Left ventricle myocardium inferior (tissue), 1 donor: ENCODE measurements at regions not wholly inside any gene's neighbourhood (a gene's known extent, or its start where the extent isn't known, plus 50 kb on each side); places are given as distances from the start of the nearest gene placed in this dataset.

Source experiments
- DNase-seq: peaks from one replicate; pipeline ENCODE4 v3.0.0-alpha.2; 2020
- H3K27ac ChIP-seq: fragments of 200-600 bp; replicated peaks from 2 replicates; pipeline ENCODE4 v1.8.0; 2021
- H3K27me3 ChIP-seq: fragments of 200-600 bp; 2 replicates; pipeline ENCODE4 v1.8.0; 2021; ENCODE audit warnings: low read depth
- H3K36me3 ChIP-seq: fragments of 200-600 bp; 2 replicates; pipeline ENCODE4 v1.8.0; 2021
- H3K4me1 ChIP-seq: fragments of 200-600 bp; 2 replicates; pipeline ENCODE4 v1.8.0; 2021
- H3K4me3 ChIP-seq: fragments of 200-600 bp; 2 replicates; pipeline ENCODE4 v1.8.0; 2021; ENCODE audit warnings: mild to moderate bottlenecking, moderate library complexity
- H3K9me3 ChIP-seq: fragments of 200-600 bp; replicated peaks from 2 replicates; pipeline ENCODE4 v1.8.0; 2021
- intact Hi-C: fragments of 100-400 bp; cut with micrococcal nuclease; formaldehyde crosslinking; loops from one replicate; pipeline ENCODE4 v1.11.0; 2022
- TF ChIP-seq, protein P1 (sequence below): fragments of 200-600 bp; IDR thresholded peaks from 2 replicates; pipeline ENCODE4 v1.8.0; 2021; ENCODE audit warnings: antibody characterized with exemption, mild to moderate bottlenecking, borderline replicate concordance
- donor health status: DM: no; HTN: yes; CAD: no; lungs with severe emphysema.

DNA sequence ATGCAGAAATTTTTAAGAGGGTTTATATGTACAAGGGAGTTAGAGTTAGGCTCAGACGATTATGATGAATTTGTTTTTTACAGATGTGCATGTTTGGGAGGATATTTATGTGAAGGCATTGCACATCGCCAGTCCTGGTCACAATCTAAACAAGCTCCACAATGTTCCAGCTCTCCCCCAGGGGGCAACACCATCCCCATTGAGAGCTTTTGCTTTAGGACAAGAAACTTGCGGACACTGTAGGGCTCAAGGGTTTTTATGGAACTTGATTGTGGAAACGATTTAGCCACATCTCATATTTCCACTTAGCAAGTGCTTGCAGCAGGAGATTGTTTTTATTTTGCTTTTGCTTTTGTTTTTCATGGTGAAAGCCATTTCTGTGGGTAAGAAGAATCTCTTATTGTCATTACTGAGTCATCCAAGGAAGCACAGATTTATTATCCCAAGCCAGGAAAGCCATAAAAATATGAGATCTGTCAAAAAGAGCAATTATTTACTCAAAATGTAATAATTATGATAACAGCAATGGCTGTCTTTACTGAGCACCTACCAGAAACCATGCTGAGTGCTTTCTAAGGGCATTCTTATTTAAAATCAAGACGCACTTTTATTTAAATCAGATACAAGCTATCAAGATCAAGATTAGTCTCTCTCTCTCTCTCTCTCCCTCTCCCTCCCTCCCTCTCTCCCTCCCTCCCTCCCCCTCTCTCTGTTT lies 276.7 kb upstream of the SRRM4 start:
- H3K36me3 ChIP-seq: no peaks in the 10 kb centered on the region
- peaks cover 13% of the 10 kb centered on the region for H3K9me3 ChIP-seq
- no peak overlapping the region for H3K27ac ChIP-seq
- peaks cover 25% of the 10 kb centered on the region for H3K27me3 ChIP-seq
- H3K4me1 ChIP-seq: no peaks in the 10 kb centered on the region
- intact Hi-C loops: no loop called here
- DNase-seq: no peak
- H3K4me3 ChIP-seq: no peak overlapping the region
- TF ChIP-seq, protein P1, sequence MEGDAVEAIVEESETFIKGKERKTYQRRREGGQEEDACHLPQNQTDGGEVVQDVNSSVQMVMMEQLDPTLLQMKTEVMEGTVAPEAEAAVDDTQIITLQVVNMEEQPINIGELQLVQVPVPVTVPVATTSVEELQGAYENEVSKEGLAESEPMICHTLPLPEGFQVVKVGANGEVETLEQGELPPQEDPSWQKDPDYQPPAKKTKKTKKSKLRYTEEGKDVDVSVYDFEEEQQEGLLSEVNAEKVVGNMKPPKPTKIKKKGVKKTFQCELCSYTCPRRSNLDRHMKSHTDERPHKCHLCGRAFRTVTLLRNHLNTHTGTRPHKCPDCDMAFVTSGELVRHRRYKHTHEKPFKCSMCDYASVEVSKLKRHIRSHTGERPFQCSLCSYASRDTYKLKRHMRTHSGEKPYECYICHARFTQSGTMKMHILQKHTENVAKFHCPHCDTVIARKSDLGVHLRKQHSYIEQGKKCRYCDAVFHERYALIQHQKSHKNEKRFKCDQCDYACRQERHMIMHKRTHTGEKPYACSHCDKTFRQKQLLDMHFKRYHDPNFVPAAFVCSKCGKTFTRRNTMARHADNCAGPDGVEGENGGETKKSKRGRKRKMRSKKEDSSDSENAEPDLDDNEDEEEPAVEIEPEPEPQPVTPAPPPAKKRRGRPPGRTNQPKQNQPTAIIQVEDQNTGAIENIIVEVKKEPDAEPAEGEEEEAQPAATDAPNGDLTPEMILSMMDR: no peak

DNA sequence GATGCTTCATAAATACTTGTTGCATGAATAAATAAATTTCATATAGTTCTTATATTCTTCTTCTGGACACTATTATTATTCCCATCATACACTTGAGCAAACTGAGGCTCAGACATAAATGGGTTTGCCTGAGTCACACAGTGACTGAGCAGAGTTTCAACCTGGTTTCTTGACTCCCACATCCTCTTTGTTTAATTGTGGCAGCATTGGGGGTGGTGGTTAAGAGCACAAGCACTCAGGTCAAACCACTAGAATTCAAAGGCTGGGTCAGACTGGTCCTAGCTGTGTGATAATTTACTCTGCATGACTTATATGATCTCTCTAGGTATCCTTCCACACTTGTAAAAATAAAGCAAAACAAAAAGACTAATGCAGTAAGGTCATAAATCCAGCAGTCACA lies 274.9 kb upstream of the SRRM4 start:
- DNase-seq: no peak
- no peaks in the 10 kb centered on the region for H3K4me1 ChIP-seq
- H3K9me3 ChIP-seq: no peaks in the 10 kb centered on the region
- no peaks in the 10 kb centered on the region for H3K36me3 ChIP-seq
- TF ChIP-seq, protein P1: no peak
- intact Hi-C loops: no loop called here
- H3K4me3 ChIP-seq: no peak overlapping the region
- H3K27ac ChIP-seq: no peak overlapping the region
- H3K27me3 ChIP-seq: peaks cover 29% of the 10 kb centered on the region

DNA sequence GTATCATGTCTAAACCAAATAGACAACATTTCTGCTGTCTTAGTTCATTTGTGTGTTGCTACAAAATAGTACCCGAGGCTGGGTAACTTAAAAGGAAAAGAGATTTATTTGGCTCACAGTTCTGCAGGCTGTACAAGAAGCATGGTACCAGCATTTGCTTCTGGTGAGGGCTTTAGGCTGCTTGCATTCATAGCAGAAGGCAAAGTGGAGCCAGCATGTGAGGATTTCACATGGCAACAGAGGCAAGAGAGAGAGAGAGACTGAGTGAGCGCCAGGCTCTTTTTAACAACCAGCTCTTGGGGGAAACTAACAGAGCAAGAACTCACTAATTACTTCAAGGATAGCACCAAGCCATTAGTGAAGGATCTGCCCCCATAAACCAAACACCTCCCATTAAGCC lies 271.4 kb upstream of the SRRM4 start:
- Histone ChIP-seq H3K27ac (no peak overlapping the region), H3K4me1 (no peaks in the 10 kb centered on the region), H3K36me3 (no peaks in the 10 kb centered on the region), H3K27me3 (peaks cover 45% of the 10 kb centered on the region), H3K4me3 (no peak overlapping the region), H3K9me3 (no peaks in the 10 kb centered on the region)
- intact Hi-C loops: no loop called here
- no peak for DNase-seq
- TF ChIP-seq, protein P1: no peak

DNA sequence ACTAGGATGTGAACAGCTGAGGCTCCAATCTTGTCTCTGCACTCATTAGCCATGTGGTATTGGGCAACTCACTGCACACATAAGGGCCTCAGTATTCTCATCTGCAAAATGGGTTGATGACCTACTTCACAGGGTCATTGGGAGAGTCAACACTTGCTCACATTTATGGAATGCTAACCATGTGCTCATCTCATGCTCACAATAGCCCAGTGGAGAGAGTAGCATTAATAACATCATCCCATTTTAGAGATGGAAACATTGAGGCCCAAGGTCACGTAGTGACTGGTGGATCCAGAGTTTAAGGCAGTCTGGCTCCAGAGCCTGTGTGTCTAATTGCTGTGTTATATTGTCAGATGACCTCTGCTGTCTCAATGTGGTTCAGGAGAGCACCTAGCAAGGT lies 270.2 kb upstream of the SRRM4 start:
- DNase-seq: no peak

DNA sequence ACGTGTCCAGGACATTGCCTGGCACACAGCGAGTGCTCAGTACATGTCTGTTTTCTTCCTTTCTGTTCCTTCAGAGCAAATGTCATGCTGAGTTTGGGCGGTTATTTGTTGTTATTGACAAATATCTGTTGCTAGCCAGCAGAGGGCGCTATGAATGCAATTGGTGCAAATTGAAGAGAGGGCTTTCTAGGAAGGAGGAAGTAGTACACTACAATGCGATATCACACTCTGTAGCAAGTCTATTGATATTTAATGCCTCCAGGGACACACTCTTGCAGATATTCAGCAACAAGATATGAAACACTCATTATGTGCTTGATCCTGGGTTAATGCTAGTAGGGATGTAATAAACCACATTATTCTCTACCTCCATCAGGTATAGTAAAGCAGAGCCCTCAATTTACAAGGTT lies 267.3 kb upstream of the SRRM4 start:
- H3K27ac ChIP-seq: no peak overlapping the region
- intact Hi-C loops: no loop called here
- no peak for DNase-seq
- H3K4me1 ChIP-seq: no peaks in the 10 kb centered on the region
- no peaks in the 10 kb centered on the region for H3K36me3 ChIP-seq
- peaks cover 57% of the 10 kb centered on the region for H3K27me3 ChIP-seq
- no peak overlapping the region for H3K4me3 ChIP-seq
- no peaks in the 10 kb centered on the region for H3K9me3 ChIP-seq
- TF ChIP-seq, protein P1: peak; percentile 49

More for the DNA sequence above, 270.2 kb upstream of the SRRM4 start:
- Histone ChIP-seq H3K4me3 (no peak overlapping the region), H3K27ac (no peak overlapping the region), H3K27me3 (peaks cover 44% of the 10 kb centered on the region), H3K9me3 (no peaks in the 10 kb centered on the region), H3K36me3 (no peaks in the 10 kb centered on the region), H3K4me1 (no peaks in the 10 kb centered on the region)
- TF ChIP-seq, protein P1: no peak
- intact Hi-C loops: no loop called here
